SK-N-SH treated with all-trans-retinoic acid at 6 μM for 48 hours (cell line): ENCODE measurements at regions not wholly inside any gene's neighbourhood (a gene's known extent, or its start where the extent isn't known, plus 50 kb on each side); places are given as distances from the start of the nearest gene placed in this dataset.
"Not testable (repeated sequence)": the region's sequence is repeated elsewhere in the genome, so short reads cannot be mapped to it uniquely, and the experiment has no call there.

Experiments
- ATAC-seq: fragments of 200-7000 bp; cut with Tn5 transposase; 3 replicates; pipeline ENCODE4 v1.9.1; 2020; ENCODE audit warnings: mild to moderate bottlenecking, moderate library complexity
- ARNTL ChIP-seq: fragments of 450-650 bp; formaldehyde crosslinking; IDR thresholded peaks from 2 replicates; pipeline ENCODE4 v1.5.0; 2020; ENCODE audit warnings: low read depth, mild to moderate bottlenecking, moderate library complexity, borderline replicate concordance
- BACH2 ChIP-seq: fragments of 250-450 bp; sonication (Bioruptor Pico); IDR thresholded peaks from 2 replicates; pipeline ENCODE4 v1.9.0; 2021; ENCODE audit warnings: mild to moderate bottlenecking, borderline replicate concordance
- ESRRG ChIP-seq: fragments of 250-450 bp; sonication (Bioruptor Pico); IDR thresholded peaks from 2 replicates; pipeline ENCODE4 v1.6.1; 2021; ENCODE audit warnings: mild to moderate bottlenecking
- ISL1 ChIP-seq: fragments of 250-450 bp; sonication (Bioruptor Pico); IDR thresholded peaks from 2 replicates; pipeline ENCODE4 v2.1.2; 2022; ENCODE audit warnings: mild to moderate bottlenecking, moderate library complexity
- OSR1 ChIP-seq: fragments of 250-450 bp; sonication (Bioruptor Pico); IDR thresholded peaks from 2 replicates; pipeline ENCODE4 v1.8.0; 2022; ENCODE audit warnings: moderate library complexity, mild to moderate bottlenecking, inconsistent platforms
- PATZ1 ChIP-seq: fragments of 250-450 bp; sonication (Bioruptor Pico); IDR thresholded peaks from 2 replicates; pipeline ENCODE4 v1.8.0; 2020; ENCODE audit warnings: mild to moderate bottlenecking, moderate library complexity, borderline replicate concordance
- TCF4 ChIP-seq: fragments of 250-450 bp; sonication (Bioruptor Pico); IDR thresholded peaks from 2 replicates; pipeline ENCODE4 v1.8.0; 2021; ENCODE audit warnings: mild to moderate bottlenecking, moderate library complexity, borderline replicate concordance
- TOX ChIP-seq: fragments of 250-450 bp; sonication (Bioruptor Pico); IDR thresholded peaks from 2 replicates; pipeline ENCODE4 v1.8.0; 2021; ENCODE audit warnings: mild to moderate bottlenecking, moderate library complexity, borderline replicate concordance
- ZC3H10 ChIP-seq: fragments of 250-450 bp; sonication (Bioruptor Pico); IDR thresholded peaks from 2 replicates; pipeline ENCODE4 v1.5.1; 2021; ENCODE audit warnings: mild to moderate bottlenecking, moderate library complexity
- ZFP3 ChIP-seq: fragments of 250-450 bp; sonication (Bioruptor Pico); IDR thresholded peaks from 2 replicates; pipeline ENCODE4 v1.5.0; 2020; ENCODE audit warnings: mild to moderate bottlenecking, moderate library complexity
- ZFP30 ChIP-seq: fragments of 450-650 bp; formaldehyde crosslinking; IDR thresholded peaks from 2 replicates; pipeline ENCODE4 v1.5.0; 2022; ENCODE audit warnings: mild to moderate bottlenecking, moderate library complexity
- ZNF565 ChIP-seq: fragments of 450-650 bp; formaldehyde crosslinking; conservative IDR thresholded peaks from 2 replicates; pipeline ENCODE4 v1.5.0; 2020; ENCODE audit warnings: low read depth, mild to moderate bottlenecking, moderate library complexity
- ZNF8 ChIP-seq: fragments of 450-650 bp; formaldehyde crosslinking; IDR thresholded peaks from 2 replicates; pipeline ENCODE4 v1.5.0; 2020; ENCODE audit warnings: mild to moderate bottlenecking, moderate library complexity
- TF ChIP-seq, protein P1 (sequence below): fragments of 250-450 bp; sonication (Bioruptor Pico); IDR thresholded peaks from 2 replicates; pipeline ENCODE4 v1.5.1; 2021; ENCODE audit warnings: mild to moderate bottlenecking, moderate library complexity
- TF ChIP-seq, protein P2 (sequence below): fragments of 250-450 bp; sonication (Bioruptor Pico); IDR thresholded peaks from 2 replicates; pipeline ENCODE4 v1.8.0; 2021; ENCODE audit warnings: low read depth, mild to moderate bottlenecking, moderate library complexity, borderline replicate concordance

- ATAC-seq = no peak
- TF ChIP-seq ESRRG (CRISPR knock-in tag) (no peak), TCF4 (CRISPR knock-in tag) (no peak), ZC3H10 (no peak), ZNF565 (no peak), ARNTL (CRISPR knock-in tag) (no peak), TOX (CRISPR knock-in tag) (no peak), ZFP3 (no peak)
- TF ChIP-seq, protein P1, sequence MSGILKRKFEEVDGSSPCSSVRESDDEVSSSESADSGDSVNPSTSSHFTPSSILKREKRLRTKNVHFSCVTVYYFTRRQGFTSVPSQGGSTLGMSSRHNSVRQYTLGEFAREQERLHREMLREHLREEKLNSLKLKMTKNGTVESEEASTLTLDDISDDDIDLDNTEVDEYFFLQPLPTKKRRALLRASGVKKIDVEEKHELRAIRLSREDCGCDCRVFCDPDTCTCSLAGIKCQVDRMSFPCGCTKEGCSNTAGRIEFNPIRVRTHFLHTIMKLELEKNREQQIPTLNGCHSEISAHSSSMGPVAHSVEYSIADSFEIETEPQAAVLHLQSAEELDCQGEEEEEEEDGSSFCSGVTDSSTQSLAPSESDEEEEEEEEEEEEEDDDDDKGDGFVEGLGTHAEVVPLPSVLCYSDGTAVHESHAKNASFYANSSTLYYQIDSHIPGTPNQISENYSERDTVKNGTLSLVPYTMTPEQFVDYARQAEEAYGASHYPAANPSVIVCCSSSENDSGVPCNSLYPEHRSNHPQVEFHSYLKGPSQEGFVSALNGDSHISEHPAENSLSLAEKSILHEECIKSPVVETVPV (CRISPR knock-in tag) = no peak
- TF ChIP-seq, protein P2, sequence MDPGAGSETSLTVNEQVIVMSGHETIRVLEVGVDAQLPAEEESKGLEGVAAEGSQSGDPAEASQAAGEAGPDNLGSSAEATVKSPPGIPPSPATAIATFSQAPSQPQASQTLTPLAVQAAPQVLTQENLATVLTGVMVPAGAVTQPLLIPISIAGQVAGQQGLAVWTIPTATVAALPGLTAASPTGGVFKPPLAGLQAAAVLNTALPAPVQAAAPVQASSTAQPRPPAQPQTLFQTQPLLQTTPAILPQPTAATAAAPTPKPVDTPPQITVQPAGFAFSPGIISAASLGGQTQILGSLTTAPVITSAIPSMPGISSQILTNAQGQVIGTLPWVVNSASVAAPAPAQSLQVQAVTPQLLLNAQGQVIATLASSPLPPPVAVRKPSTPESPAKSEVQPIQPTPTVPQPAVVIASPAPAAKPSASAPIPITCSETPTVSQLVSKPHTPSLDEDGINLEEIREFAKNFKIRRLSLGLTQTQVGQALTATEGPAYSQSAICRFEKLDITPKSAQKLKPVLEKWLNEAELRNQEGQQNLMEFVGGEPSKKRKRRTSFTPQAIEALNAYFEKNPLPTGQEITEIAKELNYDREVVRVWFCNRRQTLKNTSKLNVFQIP = no peak
Observed at GRCh38 chr6:11851387-11851786, 72.8 kb upstream of the ADTRP start.

DNA sequence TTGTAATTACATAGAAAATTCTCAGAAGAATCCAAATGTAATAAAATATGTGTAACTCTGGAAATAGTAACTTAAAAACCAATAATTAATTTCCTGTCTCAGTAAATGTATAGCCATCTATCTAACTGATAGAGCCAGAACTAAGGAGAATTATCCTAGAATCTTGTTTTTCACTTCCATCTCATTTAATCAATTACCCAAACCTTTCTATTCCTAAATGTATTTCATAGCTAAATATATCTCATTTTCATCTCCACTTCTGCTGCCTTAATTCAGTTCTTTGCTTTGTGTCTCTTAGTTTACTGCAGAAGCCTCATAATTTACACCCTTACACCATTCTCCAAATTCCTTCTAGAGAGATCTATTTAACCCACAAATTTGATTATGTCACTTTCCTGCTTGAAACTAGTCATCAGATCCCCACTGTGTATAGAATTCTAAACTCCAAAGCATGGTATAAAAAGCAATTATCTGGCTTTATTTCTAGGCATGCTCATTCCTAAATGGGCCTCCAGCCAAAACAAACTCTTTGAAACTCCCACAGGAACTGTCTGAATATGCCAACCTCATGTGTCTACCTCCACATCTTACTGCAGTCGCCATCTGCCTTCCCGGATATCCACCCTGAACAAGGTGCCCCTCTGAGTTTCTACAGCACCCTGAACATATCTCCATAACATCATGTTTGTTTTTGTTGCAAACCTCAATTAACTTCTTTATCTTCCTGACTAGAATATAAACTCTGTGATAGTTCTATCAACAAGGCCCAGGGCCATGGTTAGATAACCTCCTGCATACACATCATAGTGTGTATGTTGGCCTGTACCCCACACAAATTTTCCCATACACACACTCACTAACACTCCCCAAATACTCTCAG is 70.5 kb upstream of the ADTRP start:
- ATAC-seq = peak; percentile 62
- TF ChIP-seq ISL1 (CRISPR knock-in tag) = peak; percentile 89
- TF ChIP-seq ZFP3 = 0 out of 2 replicates have a peak, but pooled peaks have one; percentile 31
- no peak for TF ChIP-seq OSR1 (CRISPR knock-in tag)
- no peak for TF ChIP-seq ZFP30 (CRISPR knock-in tag)

DNA sequence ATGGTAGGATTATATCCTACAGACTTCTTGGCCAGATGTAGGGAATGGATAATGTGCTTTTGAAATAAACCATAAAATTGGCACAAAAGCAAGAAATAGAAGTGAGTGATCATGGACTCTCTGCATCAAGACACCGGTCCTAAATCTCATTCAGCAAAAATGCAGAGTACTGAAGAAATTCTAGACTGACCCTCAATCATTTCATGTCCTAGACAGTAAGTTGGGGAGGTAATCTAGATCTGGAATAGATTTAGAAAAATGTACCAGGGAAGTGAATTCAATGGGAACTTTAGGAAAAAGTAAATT is 69.7 kb upstream of the ADTRP start:
- TF ChIP-seq TCF4 (CRISPR knock-in tag) (no peak), OSR1 (CRISPR knock-in tag) (no peak), ISL1 (CRISPR knock-in tag) (peak; percentile 35), PATZ1 (CRISPR knock-in tag) (no peak), BACH2 (CRISPR knock-in tag) (no peak)
- ATAC-seq = peak; percentile 70

GRCh38 chr6:11847515-11848345 is 69.1 kb upstream of the ADTRP start:
- no peak; the same call in 2 of the 3 replicates for ATAC-seq
- no peak for TF ChIP-seq ZNF565

DNA sequence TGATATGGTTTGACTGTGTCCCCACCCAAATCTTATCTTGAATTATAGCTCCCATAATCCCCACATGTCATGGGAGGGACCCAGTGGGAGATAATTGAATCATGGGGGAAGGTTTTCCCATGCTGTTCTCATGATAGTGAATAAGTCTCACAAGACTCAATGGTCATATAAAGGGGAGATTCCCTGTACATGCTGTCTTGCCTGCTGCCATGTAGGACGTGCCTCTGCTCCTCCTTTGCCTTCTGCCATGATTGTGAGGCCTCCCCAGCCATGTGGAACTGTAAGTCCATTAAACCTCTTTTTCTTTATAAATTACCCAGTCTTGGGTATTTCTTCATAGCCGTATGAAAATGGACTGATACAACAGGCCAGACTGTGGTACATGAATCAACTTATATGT is 68.5 kb upstream of the ADTRP start:
- ATAC-seq = not testable (repeated sequence)

- ATAC-seq = no peak
- TF ChIP-seq, protein P1 (CRISPR knock-in tag) = no peak
- no peak for TF ChIP-seq ZNF8
- TF ChIP-seq ZNF565 = no peak
Observed at GRCh38 chr6:11845664-11846577, 67.3 kb upstream of the ADTRP start.

GRCh38 chr6:11842795-11843194 is 64.2 kb upstream of the ADTRP start:
- not testable (repeated sequence) for ATAC-seq
